ENCODE measurements at regions not wholly inside any gene's neighbourhood (a gene's known extent, or its start where the extent isn't known, plus 50 kb on each side); places are given as distances from the start of the nearest gene placed in this dataset.

DNA sequence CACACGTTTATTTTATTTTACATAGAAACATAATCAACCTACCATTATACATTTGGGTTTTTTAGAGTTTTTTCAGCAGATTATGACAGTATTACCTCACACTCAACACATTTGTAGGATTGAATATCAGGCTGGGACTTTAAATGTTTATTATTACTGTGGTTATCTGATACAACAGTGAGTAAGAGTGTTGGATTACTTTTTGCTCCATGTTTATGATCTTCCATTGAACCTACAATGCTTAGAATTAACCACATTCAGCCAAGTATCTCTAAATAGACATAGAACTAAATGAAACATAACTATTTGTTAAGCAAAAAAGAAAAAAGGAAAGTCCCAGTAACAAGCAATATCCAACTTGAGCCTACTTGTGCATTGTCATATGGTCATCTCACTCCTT, 607.4 kb upstream of the PITX2 start:
- DNase-seq (no peak), ATAC-seq (no peak)
- H3K27ac ChIP-seq: no peak overlapping the region
- TF ChIP-seq CTCF (IDR thresholded peaks at IDR 0.05): no peak
- WGBS, 2 donors: 26 to 29% methylated on average over 1 of the region's 1 CpG
- no peaks in the 10 kb centered on the region for H3K4me1 ChIP-seq
- no peaks in the 10 kb centered on the region for H3K36me3 ChIP-seq
- intact Hi-C loops (cut with DNase I): loop anchor here in 1 of 10 donors (5.0 kb wide), 1 partner anchor 1083 kb away; no protein-coding TSS in a partner anchor
- H3K27me3 ChIP-seq: no peaks in the 10 kb centered on the region
- H3K9me3 ChIP-seq: peaks cover 0 to 3% (median 0%) of the 10 kb centered on the region in 11 donors
- no peak overlapping the region for H3K4me3 ChIP-seq

DNA sequence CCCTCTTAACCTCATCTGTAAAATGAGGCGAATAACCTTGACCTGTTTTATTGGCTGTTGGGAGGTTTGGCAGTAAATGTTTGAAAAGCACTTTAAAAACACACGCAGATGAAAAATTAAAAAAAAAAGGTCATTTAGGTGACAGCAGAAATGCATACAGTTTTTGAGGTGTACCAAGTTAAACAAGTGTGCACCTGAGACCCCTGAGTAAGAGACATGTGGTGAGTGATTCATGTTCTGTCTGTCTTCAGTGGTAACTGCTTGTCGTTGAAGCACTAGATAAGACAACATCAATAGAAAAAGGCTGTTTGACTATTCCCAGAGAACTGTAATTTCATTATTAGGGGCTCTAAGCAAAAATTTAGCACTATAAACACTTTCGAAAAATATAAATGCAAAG, 608.4 kb upstream of the PITX2 start:
- H3K27me3 ChIP-seq: no peaks in the 10 kb centered on the region
- 65 to 73% methylated on average over 4 of the region's 4 CpGs for WGBS, 2 donors
- H3K9me3 ChIP-seq: peaks cover 0 to 3% (median 0%) of the 10 kb centered on the region in 11 donors
- intact Hi-C loops (cut with DNase I): loop anchor here in 1 of 10 donors (5.0 kb wide), 1 partner anchor 1084 kb away; no protein-coding TSS in a partner anchor
- H3K4me3 ChIP-seq: no peak overlapping the region
- no peak for TF ChIP-seq CTCF (IDR thresholded peaks at IDR 0.05)
- no peaks in the 10 kb centered on the region for H3K36me3 ChIP-seq
- no peak for DNase-seq
- no peaks in the 10 kb centered on the region for H3K4me1 ChIP-seq
- ATAC-seq: no peak
- no peak overlapping the region for H3K27ac ChIP-seq

GRCh38 chr4:111234939-111235338, 612.1 kb upstream of the PITX2 start:
- no peak for ATAC-seq
- no peak for DNase-seq
- peaks cover 0 to 3% (median 0%) of the 10 kb centered on the region in 11 donors for H3K9me3 ChIP-seq
- H3K4me1 ChIP-seq: no peaks in the 10 kb centered on the region
- 62% methylated on average over 8 of the region's 8 CpGs for WGBS, 2 donors
- intact Hi-C loops (cut with DNase I): loop anchor here in 1 of 10 donors (5.0 kb wide), 1 partner anchor 1088 kb away; no protein-coding TSS in a partner anchor
- no peak for TF ChIP-seq CTCF (IDR thresholded peaks at IDR 0.05)
- no peaks in the 10 kb centered on the region for H3K27me3 ChIP-seq
- H3K27ac ChIP-seq: no peak overlapping the region
- no peak overlapping the region for H3K4me3 ChIP-seq
- H3K36me3 ChIP-seq: no peaks in the 10 kb centered on the region

DNA sequence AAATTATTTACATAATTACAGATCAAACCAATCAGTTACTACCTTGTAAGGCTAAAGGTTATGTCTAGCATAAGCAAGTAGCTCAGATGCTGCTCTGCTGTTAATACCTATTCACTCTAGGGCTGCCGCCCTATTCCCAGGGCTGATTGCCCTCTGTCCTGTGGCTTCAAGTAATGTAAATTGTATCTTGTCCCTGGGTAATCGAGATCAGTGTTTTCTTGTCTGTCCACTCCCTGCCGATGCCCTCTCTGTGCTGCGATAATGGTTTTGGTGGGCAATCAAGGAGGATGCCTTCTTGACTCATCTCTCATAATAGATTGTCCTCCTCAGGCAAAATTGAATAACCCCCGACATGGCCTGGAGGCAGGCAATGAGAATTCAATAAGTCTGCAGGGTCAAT, 641.0 kb upstream of the PITX2 start:
- Histone ChIP-seq H3K9me3 (peaks cover 0 to 2% (median 0%) of the 10 kb centered on the region in 11 donors), H3K27me3 (no peaks in the 10 kb centered on the region), H3K4me1 (peaks cover 0 to 5% (median 0%) of the 10 kb centered on the region in 9 donors), H3K4me3 (no peak overlapping the region), H3K36me3 (no peaks in the 10 kb centered on the region), H3K27ac (no peak overlapping the region)
- DNase-seq (no peak), ATAC-seq (no peak)
- TF ChIP-seq CTCF (IDR thresholded peaks at IDR 0.05): no peak
- WGBS, 2 donors: 78 to 89% methylated on average over 5 of the region's 5 CpGs
- intact Hi-C loops (cut with DNase I): no loop called here
